ENCODE measurements at regions not wholly inside any gene's neighbourhood (a gene's known extent, or its start where the extent isn't known, plus 50 kb on each side); places are given as distances from the start of the nearest gene placed in this dataset.

DNA sequence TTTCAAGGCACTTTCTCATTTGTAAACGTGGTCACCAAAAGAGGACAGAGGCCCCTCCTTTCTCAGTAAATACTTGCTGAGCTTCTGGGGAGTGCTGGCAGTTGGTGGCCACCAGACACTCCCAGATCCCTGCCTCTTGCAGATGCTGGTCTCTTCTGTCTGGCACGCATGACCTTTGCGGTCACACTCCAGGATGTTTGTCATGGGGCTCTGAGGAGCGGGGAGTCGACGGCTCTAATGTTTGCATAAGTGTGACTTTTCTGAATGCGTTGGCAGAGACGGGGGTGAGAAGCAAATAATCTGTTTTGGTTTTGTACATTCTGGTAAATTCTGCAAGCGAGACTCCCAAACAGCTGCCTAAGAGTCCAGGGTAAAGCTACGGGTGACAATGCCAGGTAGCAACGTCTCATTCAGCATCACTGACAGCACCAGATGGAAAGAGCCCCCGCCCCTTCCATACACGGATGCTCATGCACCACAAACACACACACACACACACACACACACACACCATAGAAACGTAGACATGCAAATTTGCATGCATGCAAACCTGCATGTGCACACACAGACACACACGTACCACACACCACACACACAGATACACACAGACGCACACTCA is 101.1 kb downstream of the YTHDF1 start:
- no peak overlapping the region for H3K4me3 ChIP-seq (ENCODE audit: low read depth in 1 of 3, low read length in 3 of 3)
- H3K27me3 ChIP-seq (ENCODE audit: control insufficient read depth in 4 of 4, insufficient read depth in 4 of 4, low read length in 3 of 4), result peaks cover 2 to 9% (median 5%) of the 10 kb centered on the region in 4 donors
- H3K4me1 ChIP-seq (ENCODE audit: control insufficient read depth in 4 of 4, insufficient read depth in 4 of 4, low read length in 3 of 4), result no peaks in the 10 kb centered on the region
- no peaks in the 10 kb centered on the region for H3K36me3 ChIP-seq (ENCODE audit: control insufficient read depth in 4 of 4, insufficient read depth in 3 of 4, low read depth in 1 of 4, low read length in 3 of 4)
- TF ChIP-seq RAD21 (IDR thresholded peaks at IDR 0.05) (no peak), ZBTB33 (IDR thresholded peaks at IDR 0.05) (no peak), FOXA1 (IDR thresholded peaks at IDR 0.05) (no peak), TAF1 (conservative IDR thresholded peaks at IDR 0.05) (no peak), FOXA2 (IDR thresholded peaks at IDR 0.05) (no peak), MAX (IDR thresholded peaks at IDR 0.05) (no peak)
- DNase-seq (ENCODE audit: low spot score), result no peak
- no peak overlapping the region for H3K27ac ChIP-seq (ENCODE audit: low read depth in 1 of 2, low read length in 2 of 2)
- no peak overlapping the region for H3K9ac ChIP-seq (ENCODE audit: low read depth in 1 of 2, low read length in 2 of 2)
- 59% methylated on average over 16 of the region's 16 CpGs for WGBS
- peaks cover 0 to 4% (median 3%) of the 10 kb centered on the region in 4 donors for H3K9me3 ChIP-seq (ENCODE audit: control insufficient read depth in 4 of 4, low read length in 3 of 4)

DNA sequence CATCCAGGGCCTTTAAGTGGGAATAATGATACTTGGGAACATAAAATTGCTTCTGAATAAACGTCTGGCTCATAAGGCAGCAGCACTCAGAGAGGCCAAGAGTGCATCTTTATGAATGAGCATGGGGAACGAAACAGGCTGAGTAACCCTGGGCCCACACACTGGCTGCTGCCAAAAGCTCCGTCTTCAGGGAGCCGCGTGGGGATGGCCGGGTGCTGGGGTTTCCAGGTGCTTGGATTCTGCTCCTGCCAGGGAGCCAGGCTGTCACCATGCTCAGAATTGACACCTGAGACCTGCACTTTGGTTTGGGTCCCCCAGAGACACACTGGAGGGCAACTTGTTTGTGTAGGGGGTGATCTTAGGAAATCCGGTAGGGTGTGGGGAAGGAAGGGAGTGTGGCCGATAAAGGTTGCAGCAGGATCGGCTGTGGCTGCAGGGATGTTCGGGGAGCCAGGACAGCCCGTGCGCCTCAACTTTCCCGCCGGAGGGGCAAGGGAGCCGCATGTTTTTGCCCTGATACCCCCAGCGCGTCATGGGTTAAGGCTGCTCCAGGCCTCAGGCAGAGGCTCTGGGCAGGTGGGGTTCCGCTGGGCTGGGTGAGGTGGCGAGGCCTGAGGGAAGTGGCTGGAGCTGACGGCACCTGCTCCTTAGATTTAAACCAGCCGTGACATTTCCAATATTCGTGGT is 101.8 kb downstream of the YTHDF1 start:
- Histone ChIP-seq H3K36me3 (ENCODE audit: control insufficient read depth in 4 of 4, insufficient read depth in 3 of 4, low read depth in 1 of 4, low read length in 3 of 4) (no peaks in the 10 kb centered on the region), H3K4me3 (ENCODE audit: low read depth in 1 of 3, low read length in 3 of 3) (no peak overlapping the region), H3K9ac (ENCODE audit: low read depth in 1 of 2, low read length in 2 of 2) (no peak overlapping the region), H3K9me3 (ENCODE audit: control insufficient read depth in 4 of 4, low read length in 3 of 4) (peaks cover 0 to 4% (median 3%) of the 10 kb centered on the region in 4 donors), H3K27me3 (ENCODE audit: control insufficient read depth in 4 of 4, insufficient read depth in 4 of 4, low read length in 3 of 4) (peaks cover 2 to 9% (median 5%) of the 10 kb centered on the region in 4 donors), H3K27ac (ENCODE audit: low read depth in 1 of 2, low read length in 2 of 2) (no peak overlapping the region), H3K4me1 (ENCODE audit: control insufficient read depth in 4 of 4, insufficient read depth in 4 of 4, low read length in 3 of 4) (no peaks in the 10 kb centered on the region)
- no peak for DNase-seq (ENCODE audit: low spot score)
- WGBS, result 54% methylated on average over 22 of the region's 22 CpGs
- TF ChIP-seq JUND (IDR thresholded peaks at IDR 0.05) (no peak), YY1 (IDR thresholded peaks at IDR 0.05) (no peak), FOXA1 (IDR thresholded peaks at IDR 0.05) (no peak), GABPA (IDR thresholded peaks at IDR 0.05 in 1 of 2, conservative IDR thresholded peaks at IDR 0.05 in 1 of 2) (no peak), TAF1 (conservative IDR thresholded peaks at IDR 0.05) (no peak), FOXA2 (IDR thresholded peaks at IDR 0.05) (no peak), RXRA (IDR thresholded peaks at IDR 0.05) (no peak), HNF4A (conservative IDR thresholded peaks at IDR 0.05) (no peak), RAD21 (IDR thresholded peaks at IDR 0.05) (no peak), CTCF (IDR thresholded peaks at IDR 0.05; ENCODE audit: low read depth, low read length, missing input control) (no peak), NR2F2 (IDR thresholded peaks at IDR 0.05) (no peak), SP1 (IDR thresholded peaks at IDR 0.05) (no peak), MAX (IDR thresholded peaks at IDR 0.05) (no peak), ZBTB33 (IDR thresholded peaks at IDR 0.05) (no peak), EGR1 (IDR thresholded peaks at IDR 0.05; ENCODE audit: low read depth in 2 of 2) (no peak), HNF4G (IDR thresholded peaks at IDR 0.05) (no peak), REST (IDR thresholded peaks at IDR 0.05) (no peak)
- TF ChIP-seq, protein P1, sequence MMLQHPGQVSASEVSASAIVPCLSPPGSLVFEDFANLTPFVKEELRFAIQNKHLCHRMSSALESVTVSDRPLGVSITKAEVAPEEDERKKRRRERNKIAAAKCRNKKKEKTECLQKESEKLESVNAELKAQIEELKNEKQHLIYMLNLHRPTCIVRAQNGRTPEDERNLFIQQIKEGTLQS (IDR thresholded peaks at IDR 0.05), result no peak
